ENCODE measurements at regions not wholly inside any gene's neighbourhood (a gene's known extent, or its start where the extent isn't known, plus 50 kb on each side); places are given as distances from the start of the nearest gene placed in this dataset.

DNA sequence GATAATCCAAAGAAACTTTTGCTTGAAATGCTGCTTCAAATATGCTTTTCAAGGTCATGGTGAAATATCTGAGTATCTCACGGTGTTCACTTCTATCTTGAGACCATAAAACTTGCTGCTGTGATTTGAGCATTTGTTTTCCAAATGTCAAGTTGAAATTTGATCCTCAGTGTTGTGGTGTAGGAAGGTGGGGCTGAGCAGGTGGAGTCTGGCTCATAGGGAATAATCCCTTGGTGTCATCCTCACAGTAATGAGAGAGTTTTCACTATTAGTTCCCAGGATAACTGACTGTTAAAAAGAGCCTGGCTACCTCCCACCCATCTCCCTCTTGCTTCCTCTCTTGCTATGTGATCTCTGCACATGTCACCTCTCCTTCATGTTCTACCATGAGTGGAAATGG is 858.0 kb upstream of the SLITRK5 start:
- no peak overlapping the region for H3K9ac ChIP-seq (ENCODE audit: insufficient read depth, low read depth, low read length)
- H3K27me3 ChIP-seq (ENCODE audit: control insufficient read depth in 1 of 2, insufficient read depth in 2 of 2, low read length in 2 of 2): no peaks in the 10 kb centered on the region
- no peak overlapping the region for H3K27ac ChIP-seq (ENCODE audit: extremely low read length, insufficient read depth, low read length)
- intact Hi-C loops (cut with micrococcal nuclease; ENCODE audit: unreplicated experiment) (no loop called here), in situ Hi-C loops (cut with HindIII; ENCODE audit: extremely low pct_ligation_motif_present, low pct_unique_long_range_greater_than_20kb) (no loop called here)
- H3K4me2 ChIP-seq (ENCODE audit: low read depth, low read length): no peak overlapping the region
- no peaks in the 10 kb centered on the region for H3K9me3 ChIP-seq (ENCODE audit: low read length)
- FAIRE-seq (no peak), ATAC-seq (no peak), DNase-seq (ENCODE audit: low spot score) (no peak)
- no peaks in the 10 kb centered on the region for H3K79me2 ChIP-seq (ENCODE audit: insufficient read depth, low read length)
- no peak for TF ChIP-seq NR3C1 (CRISPR knock-in tag; IDR thresholded peaks at IDR 0.05)
- no peak for TF ChIP-seq ZNF577 (CRISPR knock-in tag; IDR thresholded peaks at IDR 0.05; ENCODE audit: borderline replicate concordance, low read depth)
- no peak for TF ChIP-seq ZFY (CRISPR knock-in tag; IDR thresholded peaks at IDR 0.05)
- TF ChIP-seq, protein P1, sequence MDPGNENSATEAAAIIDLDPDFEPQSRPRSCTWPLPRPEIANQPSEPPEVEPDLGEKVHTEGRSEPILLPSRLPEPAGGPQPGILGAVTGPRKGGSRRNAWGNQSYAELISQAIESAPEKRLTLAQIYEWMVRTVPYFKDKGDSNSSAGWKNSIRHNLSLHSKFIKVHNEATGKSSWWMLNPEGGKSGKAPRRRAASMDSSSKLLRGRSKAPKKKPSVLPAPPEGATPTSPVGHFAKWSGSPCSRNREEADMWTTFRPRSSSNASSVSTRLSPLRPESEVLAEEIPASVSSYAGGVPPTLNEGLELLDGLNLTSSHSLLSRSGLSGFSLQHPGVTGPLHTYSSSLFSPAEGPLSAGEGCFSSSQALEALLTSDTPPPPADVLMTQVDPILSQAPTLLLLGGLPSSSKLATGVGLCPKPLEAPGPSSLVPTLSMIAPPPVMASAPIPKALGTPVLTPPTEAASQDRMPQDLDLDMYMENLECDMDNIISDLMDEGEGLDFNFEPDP (CRISPR knock-in tag; conservative IDR thresholded peaks at IDR 0.05): no peak
- TF ChIP-seq ZNF205 (CRISPR knock-in tag; IDR thresholded peaks at IDR 0.05): no peak
- no peak for TF ChIP-seq FOSL1 (CRISPR knock-in tag; IDR thresholded peaks at IDR 0.05; ENCODE audit: borderline replicate concordance)
- no peak for TF ChIP-seq TRIM24 (CRISPR knock-in tag; IDR thresholded peaks at IDR 0.05)
- TF ChIP-seq, protein P2, sequence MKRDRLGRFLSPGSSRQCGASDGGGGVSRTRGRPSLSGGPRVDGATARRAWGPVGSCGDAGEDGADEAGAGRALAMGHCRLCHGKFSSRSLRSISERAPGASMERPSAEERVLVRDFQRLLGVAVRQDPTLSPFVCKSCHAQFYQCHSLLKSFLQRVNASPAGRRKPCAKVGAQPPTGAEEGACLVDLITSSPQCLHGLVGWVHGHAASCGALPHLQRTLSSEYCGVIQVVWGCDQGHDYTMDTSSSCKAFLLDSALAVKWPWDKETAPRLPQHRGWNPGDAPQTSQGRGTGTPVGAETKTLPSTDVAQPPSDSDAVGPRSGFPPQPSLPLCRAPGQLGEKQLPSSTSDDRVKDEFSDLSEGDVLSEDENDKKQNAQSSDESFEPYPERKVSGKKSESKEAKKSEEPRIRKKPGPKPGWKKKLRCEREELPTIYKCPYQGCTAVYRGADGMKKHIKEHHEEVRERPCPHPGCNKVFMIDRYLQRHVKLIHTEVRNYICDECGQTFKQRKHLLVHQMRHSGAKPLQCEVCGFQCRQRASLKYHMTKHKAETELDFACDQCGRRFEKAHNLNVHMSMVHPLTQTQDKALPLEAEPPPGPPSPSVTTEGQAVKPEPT (CRISPR knock-in tag; IDR thresholded peaks at IDR 0.05; ENCODE audit: low read depth): no peak
- no peak for TF ChIP-seq KDM6A (CRISPR knock-in tag; IDR thresholded peaks at IDR 0.05; ENCODE audit: low read depth)
- no peak for TF ChIP-seq ZNF12 (CRISPR knock-in tag; IDR thresholded peaks at IDR 0.05)
- TF ChIP-seq, protein P3, sequence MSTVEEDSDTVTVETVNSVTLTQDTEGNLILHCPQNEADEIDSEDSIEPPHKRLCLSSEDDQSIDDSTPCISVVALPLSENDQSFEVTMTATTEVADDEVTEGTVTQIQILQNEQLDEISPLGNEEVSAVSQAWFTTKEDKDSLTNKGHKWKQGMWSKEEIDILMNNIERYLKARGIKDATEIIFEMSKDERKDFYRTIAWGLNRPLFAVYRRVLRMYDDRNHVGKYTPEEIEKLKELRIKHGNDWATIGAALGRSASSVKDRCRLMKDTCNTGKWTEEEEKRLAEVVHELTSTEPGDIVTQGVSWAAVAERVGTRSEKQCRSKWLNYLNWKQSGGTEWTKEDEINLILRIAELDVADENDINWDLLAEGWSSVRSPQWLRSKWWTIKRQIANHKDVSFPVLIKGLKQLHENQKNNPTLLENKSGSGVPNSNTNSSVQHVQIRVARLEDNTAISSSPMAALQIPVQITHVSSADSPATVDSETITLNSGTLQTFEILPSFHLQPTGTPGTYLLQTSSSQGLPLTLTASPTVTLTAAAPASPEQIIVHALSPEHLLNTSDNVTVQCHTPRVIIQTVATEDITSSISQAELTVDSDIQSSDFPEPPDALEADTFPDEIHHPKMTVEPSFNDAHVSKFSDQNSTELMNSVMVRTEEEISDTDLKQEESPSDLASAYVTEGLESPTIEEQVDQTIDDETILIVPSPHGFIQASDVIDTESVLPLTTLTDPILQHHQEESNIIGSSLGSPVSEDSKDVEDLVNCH (CRISPR knock-in tag; IDR thresholded peaks at IDR 0.05): no peak
- no peak for TF ChIP-seq ARID2 (CRISPR knock-in tag; IDR thresholded peaks at IDR 0.05; ENCODE audit: borderline replicate concordance)
- no peak for TF ChIP-seq CENPX (CRISPR knock-in tag; IDR thresholded peaks at IDR 0.05)
- TF ChIP-seq TCF12 (IDR thresholded peaks at IDR 0.05): no peak
- no peak for TF ChIP-seq TCF12 (CRISPR knock-in tag; IDR thresholded peaks at IDR 0.05)
- no peak for TF ChIP-seq IRX3 (CRISPR knock-in tag; IDR thresholded peaks at IDR 0.05; ENCODE audit: borderline replicate concordance, low read depth)
- WGBS (ENCODE audit: low lambda C conversion rate): 0% methylated on average over 1 of the region's 1 CpG
- POLR2A ChIA-PET: no interaction called here
- H3K4me1 ChIP-seq (ENCODE audit: insufficient read depth, low read length): no peaks in the 10 kb centered on the region
- no peak overlapping the region for H3K4me3 ChIP-seq (replicated peaks in 1 of 3; ENCODE audit: insufficient read depth in 1 of 3, low read depth in 2 of 3, low read length in 3 of 3)
- CTCF ChIA-PET (ENCODE audit: low intra/inter-chr PET ratio, low total read pairs): no interaction called here
- no peak overlapping the region for H2AFZ ChIP-seq (ENCODE audit: low read length)
- no TSS peak for BruUV-seq (replicated peaks)
- H3K36me3 ChIP-seq (replicated peaks in 1 of 2; ENCODE audit: control insufficient read depth in 1 of 2, insufficient read depth in 2 of 2, low read length in 2 of 2): no peaks in the 10 kb centered on the region
- no peaks in the 10 kb centered on the region for H4K20me1 ChIP-seq (ENCODE audit: insufficient read depth, low read length)

Measured in HepG2 (cell line).